ENCODE measurements at regions not wholly inside any gene's neighbourhood (a gene's known extent, or its start where the extent isn't known, plus 50 kb on each side); places are given as distances from the start of the nearest gene placed in this dataset.

DNA sequence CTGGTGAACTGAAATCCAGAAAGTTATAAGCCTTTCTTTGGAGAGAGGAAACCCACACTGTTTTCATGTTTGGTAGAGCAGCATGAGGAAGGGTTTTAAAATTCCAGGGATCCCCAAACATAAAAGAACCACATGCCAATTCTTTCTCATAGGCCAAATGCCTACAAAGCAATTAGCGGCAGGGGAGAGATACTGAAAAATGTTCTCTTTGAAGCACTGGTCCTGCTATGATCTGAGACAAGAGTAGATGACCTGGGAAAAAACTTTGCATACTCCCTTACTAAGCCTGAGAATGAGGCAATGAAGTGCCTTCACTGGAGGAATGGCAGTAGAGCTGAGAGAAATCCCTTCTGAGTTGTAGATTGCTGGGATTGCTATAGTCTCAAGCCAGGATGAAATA lies 1261.7 kb downstream of the DSC3 start:
- DNase-seq (ENCODE audit: low read depth): no peak
- H3K4me3 ChIP-seq (ENCODE audit: low read length): no peak overlapping the region
- TF ChIP-seq, protein P1, sequence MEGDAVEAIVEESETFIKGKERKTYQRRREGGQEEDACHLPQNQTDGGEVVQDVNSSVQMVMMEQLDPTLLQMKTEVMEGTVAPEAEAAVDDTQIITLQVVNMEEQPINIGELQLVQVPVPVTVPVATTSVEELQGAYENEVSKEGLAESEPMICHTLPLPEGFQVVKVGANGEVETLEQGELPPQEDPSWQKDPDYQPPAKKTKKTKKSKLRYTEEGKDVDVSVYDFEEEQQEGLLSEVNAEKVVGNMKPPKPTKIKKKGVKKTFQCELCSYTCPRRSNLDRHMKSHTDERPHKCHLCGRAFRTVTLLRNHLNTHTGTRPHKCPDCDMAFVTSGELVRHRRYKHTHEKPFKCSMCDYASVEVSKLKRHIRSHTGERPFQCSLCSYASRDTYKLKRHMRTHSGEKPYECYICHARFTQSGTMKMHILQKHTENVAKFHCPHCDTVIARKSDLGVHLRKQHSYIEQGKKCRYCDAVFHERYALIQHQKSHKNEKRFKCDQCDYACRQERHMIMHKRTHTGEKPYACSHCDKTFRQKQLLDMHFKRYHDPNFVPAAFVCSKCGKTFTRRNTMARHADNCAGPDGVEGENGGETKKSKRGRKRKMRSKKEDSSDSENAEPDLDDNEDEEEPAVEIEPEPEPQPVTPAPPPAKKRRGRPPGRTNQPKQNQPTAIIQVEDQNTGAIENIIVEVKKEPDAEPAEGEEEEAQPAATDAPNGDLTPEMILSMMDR (IDR thresholded peaks at IDR 0.05; ENCODE audit: insufficient read depth, low read depth, low read length, missing control alignments): no peak

DNA sequence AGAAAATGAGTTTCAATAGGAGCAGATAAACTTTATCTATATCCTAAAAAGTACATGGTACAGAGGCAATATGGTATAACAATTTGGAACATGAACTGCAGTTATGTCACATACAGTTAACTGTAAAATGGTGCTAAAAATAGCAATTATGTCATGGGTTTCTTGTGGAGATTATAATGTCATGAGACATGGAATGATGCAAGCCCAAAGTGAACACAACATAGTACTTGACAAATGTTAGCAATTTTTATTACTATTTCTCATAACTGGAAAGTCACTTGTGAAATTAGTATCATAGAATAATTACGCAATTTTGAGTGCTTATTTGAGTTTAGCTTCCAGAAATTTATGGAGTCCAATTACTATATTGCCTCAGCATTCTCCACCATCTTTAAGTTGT lies 1263.4 kb downstream of the DSC3 start:
- DNase-seq (ENCODE audit: low read depth): peak; percentile 4
- H3K4me3 ChIP-seq (ENCODE audit: low read length): no peak overlapping the region
- TF ChIP-seq, protein P1 (IDR thresholded peaks at IDR 0.05; ENCODE audit: insufficient read depth, low read depth, low read length, missing control alignments): no peak

DNA sequence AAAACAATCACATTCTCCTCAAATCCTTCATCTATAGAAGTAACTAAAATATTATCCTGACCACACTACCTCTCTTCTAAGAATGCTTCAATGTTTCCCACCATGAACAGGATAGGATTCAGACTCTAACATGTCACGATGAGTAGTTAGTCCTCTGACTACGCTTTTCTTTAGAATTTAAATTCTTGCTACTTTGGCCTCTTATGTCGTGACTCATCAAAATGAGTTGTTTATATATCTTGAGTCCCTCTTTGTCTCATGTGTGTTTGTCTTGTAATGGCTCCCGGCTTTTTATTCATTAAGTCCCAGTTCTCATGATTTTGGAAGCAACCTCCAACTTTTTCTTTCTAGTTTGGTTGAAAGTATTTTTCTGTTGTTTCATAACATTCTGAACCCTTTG lies 1289.2 kb downstream of the DSC3 start:
- TF ChIP-seq, protein P1 (IDR thresholded peaks at IDR 0.05; ENCODE audit: insufficient read depth, low read depth, low read length, missing control alignments): no peak
- peak; percentile 48 for DNase-seq (ENCODE audit: low read depth)
- no peak overlapping the region for H3K4me3 ChIP-seq (ENCODE audit: low read length)

DNA sequence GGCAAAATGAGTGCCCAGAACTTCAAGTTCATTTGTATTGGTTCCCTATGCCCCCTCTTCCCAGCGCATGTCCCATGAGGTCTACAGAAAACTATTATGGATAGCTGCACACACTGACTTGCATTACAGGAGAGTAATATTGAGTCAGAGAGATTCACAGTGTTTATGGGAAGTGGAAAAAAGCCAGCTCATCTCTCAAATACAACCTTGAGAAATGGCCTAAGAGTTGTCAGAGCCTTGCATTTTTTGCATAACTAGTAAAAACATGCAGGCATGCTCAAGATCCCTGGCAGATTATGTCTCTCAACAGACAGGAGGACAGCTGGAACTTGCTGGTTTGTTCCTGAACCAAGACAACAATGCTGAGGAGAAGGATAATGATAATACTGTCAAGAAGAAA lies 1292.8 kb downstream of the DSC3 start:
- no peak overlapping the region for H3K4me3 ChIP-seq (ENCODE audit: low read length)
- peak; percentile 69 for DNase-seq (ENCODE audit: low read depth)
- TF ChIP-seq, protein P1 (IDR thresholded peaks at IDR 0.05; ENCODE audit: insufficient read depth, low read depth, low read length, missing control alignments): no peak

DNA sequence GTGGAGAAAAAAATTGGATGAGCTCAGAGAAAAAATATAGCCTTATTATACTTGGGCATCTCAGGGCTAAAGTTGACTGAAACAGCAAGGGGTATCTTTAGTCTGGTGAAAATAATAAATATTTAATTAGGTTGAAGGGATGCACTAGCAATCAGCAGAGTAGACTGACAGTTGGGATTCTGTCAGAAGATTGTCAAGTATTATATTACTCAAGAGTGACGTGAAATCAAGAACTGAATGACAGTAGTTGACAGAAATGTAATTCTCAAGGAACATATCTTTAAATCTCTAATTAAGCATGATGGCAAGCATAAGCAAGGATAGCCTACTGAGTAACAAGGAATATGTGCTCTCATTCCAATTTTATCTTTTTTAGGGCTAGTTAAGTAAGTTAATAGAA lies 1301.1 kb downstream of the DSC3 start:
- DNase-seq (ENCODE audit: low read depth): no peak
- no peak overlapping the region for H3K4me3 ChIP-seq (ENCODE audit: low read length)
- TF ChIP-seq, protein P1 (IDR thresholded peaks at IDR 0.05; ENCODE audit: insufficient read depth, low read depth, low read length, missing control alignments): no peak

DNA sequence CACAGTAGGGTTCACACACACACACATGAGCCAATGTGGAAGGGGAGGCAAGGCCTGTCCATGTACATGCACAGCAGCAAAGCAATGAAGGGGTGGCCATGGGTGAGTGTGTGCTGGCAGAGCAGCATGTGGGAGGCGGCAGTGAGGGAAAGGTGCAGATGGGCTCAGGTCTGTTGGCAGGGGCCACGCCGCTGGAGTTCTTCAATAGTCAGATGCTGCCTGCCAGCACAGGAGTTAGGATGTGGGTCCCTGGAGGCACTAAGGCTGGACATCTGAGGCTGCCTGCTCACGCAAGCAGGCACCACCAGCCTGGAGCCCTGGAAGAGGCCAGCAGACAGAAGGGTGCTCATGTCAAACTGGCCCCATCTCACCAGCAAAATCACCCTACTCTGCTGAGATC lies 1304.9 kb downstream of the DSC3 start:
- no peak for DNase-seq (ENCODE audit: low read depth)
- no peak overlapping the region for H3K4me3 ChIP-seq (ENCODE audit: low read length)
- TF ChIP-seq, protein P1 (IDR thresholded peaks at IDR 0.05; ENCODE audit: insufficient read depth, low read depth, low read length, missing control alignments): no peak

DNA sequence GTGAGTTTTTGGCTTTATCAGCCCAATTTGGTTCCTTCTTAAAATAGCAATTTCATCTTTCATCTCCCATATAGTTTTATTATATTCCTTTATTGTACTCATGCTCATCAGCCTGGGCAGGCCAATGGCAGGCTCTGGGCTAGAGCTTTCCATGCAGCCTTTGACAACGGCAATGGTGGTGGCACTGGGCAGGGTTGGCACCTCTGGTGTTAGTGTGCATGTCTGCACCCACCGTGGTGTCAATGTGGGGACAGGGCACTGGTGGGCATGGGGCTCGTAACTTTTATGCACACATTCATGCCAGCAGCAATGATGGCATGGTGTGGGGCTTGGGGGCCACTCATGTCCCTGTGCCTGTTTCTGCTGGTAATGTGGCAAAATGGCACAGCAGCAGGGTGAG lies 1305.4 kb downstream of the DSC3 start:
- no peak overlapping the region for H3K4me3 ChIP-seq (ENCODE audit: low read length)
- DNase-seq (ENCODE audit: low read depth): no peak
- TF ChIP-seq, protein P1 (IDR thresholded peaks at IDR 0.05; ENCODE audit: insufficient read depth, low read depth, low read length, missing control alignments): no peak
